Activated CD4-positive, alpha-beta T cell treated with anti-CD3 and anti-CD28 coated beads, Interleukin-2, amount 10 ng/mL, durations not matched to agents 7 days and 5 days (primary cell): ENCODE measurements at regions not wholly inside any gene's neighbourhood (a gene's known extent, or its start where the extent isn't known, plus 50 kb on each side); places are given as distances from the start of the nearest gene placed in this dataset.
A peak's percentile ranks its signal among the peaks of the same experiment; 100 is the strongest.
"Not testable (repeated sequence)": the region's sequence is repeated elsewhere in the genome, so short reads cannot be mapped to it uniquely, and the experiment has no call there.

Source experiments
- CTCF ChIA-PET: fragments of 350-600 bp; sonication (Branson Sonifier 250); formaldehyde crosslinking; loops from one replicate; lab custom pipeline; 2021; ENCODE audit warnings: antibody characterized with exemption; lab: Charles Lee
- POLR2A ChIA-PET: fragments of 350-600 bp; sonication (Branson Sonifier 250); formaldehyde crosslinking; loops from one replicate; lab custom pipeline; 2021; ENCODE audit warnings: antibody characterized with exemption; lab: Charles Lee
- DNase-seq: peaks from one replicate; pipeline ENCODE4 v3.0.0-alpha.2; 2020
- H3K27ac Mint-ChIP-seq: one replicate; pipeline ENCODE4 v1.8.0; 2021; ENCODE audit warnings: mild to moderate bottlenecking, moderate library complexity, mixed read lengths
- H3K27me3 Mint-ChIP-seq: one replicate; pipeline ENCODE4 v1.8.0; 2021; ENCODE audit warnings: mixed read lengths
- H3K36me3 Mint-ChIP-seq: one replicate; pipeline ENCODE4 v1.8.0; 2021; ENCODE audit warnings: low read depth, mixed read lengths
- H3K4me1 Mint-ChIP-seq: one replicate; pipeline ENCODE4 v1.8.0; 2021; ENCODE audit warnings: mixed read lengths
- H3K4me3 Mint-ChIP-seq: one replicate; pipeline ENCODE4 v1.8.0; 2021; ENCODE audit warnings: mild to moderate bottlenecking, moderate library complexity, mixed read lengths
- H3K9me3 Mint-ChIP-seq: one replicate; pipeline ENCODE4 v1.8.0; 2021; ENCODE audit warnings: mixed read lengths

GRCh38 chr12:58424735-58425392 lies 483.5 kb downstream of the ATP23 start:
- Mint-ChIP-seq H3K4me3 (no peak overlapping the region), H3K36me3 (peaks cover 2% of the 10 kb centered on the region), H3K27ac (peak overlapping the region; percentile 87), H3K9me3 (peaks cover 3% of the 10 kb centered on the region), H3K4me1 (peaks cover 36% of the 10 kb centered on the region), H3K27me3 (peaks cover 40% of the 10 kb centered on the region)
- no peak for DNase-seq
- CTCF ChIA-PET = interaction anchor here (0.6 kb wide), 1 partner anchor 11 kb away, joined by 3 read pairs; no protein-coding TSS in a partner anchor
- POLR2A ChIA-PET = no interaction called here

- H3K4me3 Mint-ChIP-seq = peak overlapping the region; percentile 52
- H3K27ac Mint-ChIP-seq = peak overlapping the region; percentile 87
- peak; percentile 30 for DNase-seq
- peaks cover 2% of the 10 kb centered on the region for H3K36me3 Mint-ChIP-seq
- peaks cover 36% of the 10 kb centered on the region for H3K4me1 Mint-ChIP-seq
- ChIA-PET CTCF (interaction anchor here (0.6 kb wide), 1 partner anchor 524 kb away, joined by 3 read pairs; no protein-coding TSS in a partner anchor), POLR2A (no interaction called here)
- H3K27me3 Mint-ChIP-seq = peaks cover 37% of the 10 kb centered on the region
- H3K9me3 Mint-ChIP-seq = peaks cover 3% of the 10 kb centered on the region
Measured at GRCh38 chr12:58425481-58426392, 484.4 kb downstream of the ATP23 start.

DNA sequence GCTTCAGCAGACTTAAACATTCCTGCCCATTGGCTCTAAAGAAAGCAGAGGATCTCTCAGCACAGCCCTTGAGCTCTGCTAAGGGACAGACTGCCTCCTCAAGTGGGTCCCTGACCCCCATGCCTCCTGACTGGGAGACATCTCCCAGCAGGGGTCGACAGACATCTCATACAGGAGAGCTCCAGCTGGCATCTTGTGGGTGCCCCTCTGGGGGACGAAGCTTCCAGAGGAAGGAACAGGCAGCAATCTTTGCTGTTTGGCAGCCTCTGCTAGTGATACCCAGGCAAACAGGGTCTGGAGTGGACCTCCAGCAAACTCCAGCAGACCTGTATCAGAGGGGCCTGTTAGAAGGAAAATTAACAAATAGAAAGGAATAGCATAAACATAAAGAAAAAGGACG lies 485.1 kb downstream of the ATP23 start:
- not testable (repeated sequence) for H3K4me3 Mint-ChIP-seq, DNase-seq, H3K9me3 Mint-ChIP-seq, H3K36me3 Mint-ChIP-seq
- H3K27ac Mint-ChIP-seq = peak overlapping the region; percentile 87
- H3K4me1 Mint-ChIP-seq = peaks cover 36% of the 10 kb centered on the region
- ChIA-PET POLR2A (interaction anchor here (0.6 kb wide), 1 partner anchor 41 kb away, joined by 3 read pairs; no protein-coding TSS in a partner anchor), CTCF (interaction anchor here (1.6 kb wide), 1 partner anchor 14 kb away, joined by 5 read pairs; no protein-coding TSS in a partner anchor)
- peaks cover 30% of the 10 kb centered on the region for H3K27me3 Mint-ChIP-seq

DNA sequence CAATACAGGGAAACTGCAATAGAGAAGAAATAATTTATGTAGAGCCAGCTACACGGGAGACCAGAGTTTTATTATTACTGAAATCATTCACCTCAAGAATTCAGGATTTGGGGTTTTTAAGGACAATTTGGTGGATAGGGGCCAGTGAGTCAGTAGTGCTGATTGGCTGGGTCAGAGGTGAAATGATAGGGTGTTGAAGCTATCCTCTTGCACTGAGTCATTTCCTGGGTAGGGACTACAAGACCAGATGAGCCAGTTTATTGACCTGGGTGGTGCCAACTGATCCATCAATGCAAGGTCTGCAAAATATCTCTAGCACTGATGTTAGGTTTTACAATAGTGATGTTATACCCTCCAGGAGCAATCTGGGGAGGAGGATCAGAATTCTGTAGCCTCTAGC lies 486.3 kb downstream of the LRIG3 start:
- no peak for DNase-seq

GRCh38 chr12:58434726-58435125 lies 485.6 kb downstream of the LRIG3 start:
- DNase-seq = no peak
- Mint-ChIP-seq H3K36me3 (no peaks in the 10 kb centered on the region), H3K9me3 (no peaks in the 10 kb centered on the region), H3K27me3 (peaks cover 7% of the 10 kb centered on the region), H3K27ac (no peak overlapping the region), H3K4me3 (no peak overlapping the region), H3K4me1 (no peaks in the 10 kb centered on the region)
- CTCF ChIA-PET = interaction anchor here (1.2 kb wide), 1 partner anchor 10 kb away, joined by 3 read pairs; no protein-coding TSS in a partner anchor
- POLR2A ChIA-PET = no interaction called here

More for the DNA sequence above, 486.3 kb downstream of the LRIG3 start:
- Mint-ChIP-seq H3K27me3 (peaks cover 7% of the 10 kb centered on the region), H3K9me3 (no peaks in the 10 kb centered on the region), H3K27ac (no peak overlapping the region), H3K4me1 (no peaks in the 10 kb centered on the region), H3K36me3 (no peaks in the 10 kb centered on the region), H3K4me3 (no peak overlapping the region)
- POLR2A ChIA-PET = no interaction called here
- CTCF ChIA-PET = no interaction called here

GRCh38 chr12:58435647-58436046 lies 484.7 kb downstream of the LRIG3 start:
- H3K4me3 Mint-ChIP-seq = no peak overlapping the region
- ChIA-PET CTCF (interaction anchor here (1.2 kb wide), 1 partner anchor 11 kb away, joined by 3 read pairs; no protein-coding TSS in a partner anchor), POLR2A (no interaction called here)
- H3K27me3 Mint-ChIP-seq = peaks cover 3% of the 10 kb centered on the region
- H3K9me3 Mint-ChIP-seq = no peaks in the 10 kb centered on the region
- no peak for DNase-seq
- H3K4me1 Mint-ChIP-seq = no peaks in the 10 kb centered on the region
- no peaks in the 10 kb centered on the region for H3K36me3 Mint-ChIP-seq
- no peak overlapping the region for H3K27ac Mint-ChIP-seq

GRCh38 chr12:58441483-58441882 lies 478.8 kb downstream of the LRIG3 start:
- no peak overlapping the region for H3K27ac Mint-ChIP-seq
- H3K9me3 Mint-ChIP-seq = no peaks in the 10 kb centered on the region
- ChIA-PET CTCF (interaction anchor here (1.9 kb wide), 1 partner anchor 14 kb away, joined by 5 read pairs; no protein-coding TSS in a partner anchor), POLR2A (no interaction called here)
- H3K27me3 Mint-ChIP-seq = peaks cover 8% of the 10 kb centered on the region
- DNase-seq = no peak
- no peak overlapping the region for H3K4me3 Mint-ChIP-seq
- H3K4me1 Mint-ChIP-seq = no peaks in the 10 kb centered on the region
- H3K36me3 Mint-ChIP-seq = no peaks in the 10 kb centered on the region

- H3K27ac Mint-ChIP-seq = no peak overlapping the region
- H3K4me1 Mint-ChIP-seq = no peaks in the 10 kb centered on the region
- no peak overlapping the region for H3K4me3 Mint-ChIP-seq
- CTCF ChIA-PET = interaction anchor here (0.9 to 1.0 kb wide), 2 partner anchors 22 to 105 kb away, joined by 3 read pairs; no protein-coding TSS in a partner anchor
- no peaks in the 10 kb centered on the region for H3K9me3 Mint-ChIP-seq
- H3K27me3 Mint-ChIP-seq = peaks cover 12% of the 10 kb centered on the region
- H3K36me3 Mint-ChIP-seq = no peaks in the 10 kb centered on the region
- POLR2A ChIA-PET = no interaction called here
- peak; percentile 16 for DNase-seq
Measured at GRCh38 chr12:58443273-58443980, 476.9 kb downstream of the LRIG3 start.

- H3K36me3 Mint-ChIP-seq = no peaks in the 10 kb centered on the region
- H3K27ac Mint-ChIP-seq = no peak overlapping the region
- DNase-seq = no peak
- ChIA-PET CTCF (interaction anchor here (0.9 kb wide), 1 partner anchor 106 kb away, joined by 3 read pairs; no protein-coding TSS in a partner anchor), POLR2A (no interaction called here)
- no peak overlapping the region for H3K4me3 Mint-ChIP-seq
- no peaks in the 10 kb centered on the region for H3K4me1 Mint-ChIP-seq
- peaks cover 12% of the 10 kb centered on the region for H3K27me3 Mint-ChIP-seq
- no peaks in the 10 kb centered on the region for H3K9me3 Mint-ChIP-seq
Measured at GRCh38 chr12:58443981-58444371, 476.3 kb downstream of the LRIG3 start.

GRCh38 chr12:58450868-58451482 lies 469.3 kb downstream of the LRIG3 start:
- Mint-ChIP-seq H3K27me3 (peaks cover 6% of the 10 kb centered on the region), H3K4me3 (no peak overlapping the region), H3K36me3 (no peaks in the 10 kb centered on the region), H3K27ac (no peak overlapping the region), H3K4me1 (no peaks in the 10 kb centered on the region), H3K9me3 (no peaks in the 10 kb centered on the region)
- CTCF ChIA-PET = no interaction called here
- no peak for DNase-seq
- POLR2A ChIA-PET = no interaction called here

GRCh38 chr12:58452546-58452945 lies 467.8 kb downstream of the LRIG3 start:
- no peak for DNase-seq
- Mint-ChIP-seq H3K27me3 (peaks cover 3% of the 10 kb centered on the region), H3K4me3 (no peak overlapping the region), H3K36me3 (no peaks in the 10 kb centered on the region), H3K9me3 (no peaks in the 10 kb centered on the region), H3K27ac (no peak overlapping the region), H3K4me1 (no peaks in the 10 kb centered on the region)
- ChIA-PET POLR2A (no interaction called here), CTCF (interaction anchor here (0.6 kb wide), 1 partner anchor 74 kb away, joined by 3 read pairs; no protein-coding TSS in a partner anchor)

DNA sequence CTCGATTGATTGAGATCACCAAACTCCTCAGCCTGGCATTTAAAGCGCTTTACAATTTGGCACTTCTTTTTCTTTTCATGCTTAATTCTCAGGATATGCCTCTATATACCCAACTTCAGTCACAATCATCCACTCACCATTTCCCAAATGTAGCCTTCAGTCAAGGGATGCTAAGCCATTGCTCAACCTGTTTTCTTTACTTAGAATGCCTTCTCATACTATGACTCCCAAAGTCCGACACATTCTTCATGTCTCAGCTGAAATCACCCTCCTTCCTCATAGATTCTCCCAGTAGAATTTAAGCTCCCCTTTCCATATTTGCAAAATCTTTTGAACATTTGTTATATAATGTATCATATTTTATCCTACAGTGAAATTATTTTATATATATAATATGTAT lies 467.0 kb downstream of the LRIG3 start:
- H3K27ac Mint-ChIP-seq = no peak overlapping the region
- no peak for DNase-seq
- H3K9me3 Mint-ChIP-seq = no peaks in the 10 kb centered on the region
- ChIA-PET CTCF (no interaction called here), POLR2A (no interaction called here)
- no peak overlapping the region for H3K4me3 Mint-ChIP-seq
- no peaks in the 10 kb centered on the region for H3K36me3 Mint-ChIP-seq
- peaks cover 3% of the 10 kb centered on the region for H3K27me3 Mint-ChIP-seq
- H3K4me1 Mint-ChIP-seq = no peaks in the 10 kb centered on the region
